ENCODE measurements at regions not wholly inside any gene's neighbourhood (a gene's known extent, or its start where the extent isn't known, plus 50 kb on each side); places are given as distances from the start of the nearest gene placed in this dataset.

- Mint-ChIP-seq H3K4me3 (ENCODE audit: unreplicated experiment) (no peak overlapping the region), H3K4me1 (ENCODE audit: low read depth, unreplicated experiment) (no peaks in the 10 kb centered on the region), H3K36me3 (ENCODE audit: insufficient read depth, unreplicated experiment) (no peaks in the 10 kb centered on the region), H3K9me3 (ENCODE audit: unreplicated experiment) (no peaks in the 10 kb centered on the region), H3K27ac (ENCODE audit: unreplicated experiment) (no peak overlapping the region), H3K27me3 (ENCODE audit: insufficient read depth, unreplicated experiment) (peaks cover 6% of the 10 kb centered on the region)
- Histone ChIP-seq H3K4me1 (no peaks in the 10 kb centered on the region), H3K27me3 (replicated peaks; ENCODE audit: control insufficient read depth, insufficient read depth, low read length) (no peaks in the 10 kb centered on the region), H3K4me3 (ENCODE audit: low read depth, low read length) (no peak overlapping the region), H3K9me3 (no peaks in the 10 kb centered on the region), H3K36me3 (ENCODE audit: control insufficient read depth, insufficient read depth, low read length) (no peaks in the 10 kb centered on the region)
- ChIA-PET POLR2A (no interaction called here), CTCF (no interaction called here)
- DNase-seq = no peak
- BruUV-seq (replicated peaks) = no TSS peak
- no peak for TF ChIP-seq CTCF (IDR thresholded peaks at IDR 0.05; ENCODE audit: insufficient read depth in 1 of 2, low read depth in 1 of 2, low read length in 1 of 2, severe bottlenecking in 1 of 2, unreplicated experiment in 1 of 2)
- intact Hi-C loops (cut with micrococcal nuclease; ENCODE audit: unreplicated experiment) = no loop called here
Measured at GRCh38 chr15:81548365-81549130, 174.5 kb upstream of the TMC3 start.

GRCh38 chr15:81547521-81548132, 173.6 kb upstream of the TMC3 start:
- Mint-ChIP-seq H3K9me3 (ENCODE audit: unreplicated experiment) (no peaks in the 10 kb centered on the region), H3K4me3 (ENCODE audit: unreplicated experiment) (no peak overlapping the region), H3K36me3 (ENCODE audit: insufficient read depth, unreplicated experiment) (no peaks in the 10 kb centered on the region), H3K27me3 (ENCODE audit: insufficient read depth, unreplicated experiment) (peaks cover 6% of the 10 kb centered on the region), H3K27ac (ENCODE audit: unreplicated experiment) (no peak overlapping the region), H3K4me1 (ENCODE audit: low read depth, unreplicated experiment) (no peaks in the 10 kb centered on the region)
- H3K9me3 ChIP-seq = no peaks in the 10 kb centered on the region
- H3K27me3 ChIP-seq (replicated peaks; ENCODE audit: control insufficient read depth, insufficient read depth, low read length) = no peaks in the 10 kb centered on the region
- no peaks in the 10 kb centered on the region for H3K36me3 ChIP-seq (ENCODE audit: control insufficient read depth, insufficient read depth, low read length)
- no peaks in the 10 kb centered on the region for H3K4me1 ChIP-seq
- DNase-seq = no peak
- BruUV-seq (replicated peaks) = no TSS peak
- no peak overlapping the region for H3K4me3 ChIP-seq (ENCODE audit: low read depth, low read length)
- no peak for TF ChIP-seq CTCF (IDR thresholded peaks at IDR 0.05; ENCODE audit: insufficient read depth in 1 of 2, low read depth in 1 of 2, low read length in 1 of 2, severe bottlenecking in 1 of 2, unreplicated experiment in 1 of 2)
- CTCF ChIA-PET = no interaction called here
- POLR2A ChIA-PET = no interaction called here
- intact Hi-C loops (cut with micrococcal nuclease; ENCODE audit: unreplicated experiment) = no loop called here

- Mint-ChIP-seq H3K36me3 (ENCODE audit: insufficient read depth, unreplicated experiment) (no peaks in the 10 kb centered on the region), H3K4me1 (ENCODE audit: low read depth, unreplicated experiment) (no peaks in the 10 kb centered on the region), H3K27ac (ENCODE audit: unreplicated experiment) (no peak overlapping the region), H3K27me3 (ENCODE audit: insufficient read depth, unreplicated experiment) (peaks cover 3% of the 10 kb centered on the region), H3K9me3 (ENCODE audit: unreplicated experiment) (no peaks in the 10 kb centered on the region), H3K4me3 (ENCODE audit: unreplicated experiment) (no peak overlapping the region)
- Histone ChIP-seq H3K27me3 (replicated peaks; ENCODE audit: control insufficient read depth, insufficient read depth, low read length) (no peaks in the 10 kb centered on the region), H3K9me3 (no peaks in the 10 kb centered on the region), H3K4me3 (ENCODE audit: low read depth, low read length) (no peak overlapping the region), H3K36me3 (ENCODE audit: control insufficient read depth, insufficient read depth, low read length) (no peaks in the 10 kb centered on the region), H3K4me1 (no peaks in the 10 kb centered on the region)
- ChIA-PET CTCF (no interaction called here), POLR2A (no interaction called here)
- BruUV-seq (replicated peaks) = no TSS peak
- TF ChIP-seq CTCF (IDR thresholded peaks at IDR 0.05; ENCODE audit: insufficient read depth in 1 of 2, low read depth in 1 of 2, low read length in 1 of 2, severe bottlenecking in 1 of 2, unreplicated experiment in 1 of 2) = no peak
- intact Hi-C loops (cut with micrococcal nuclease; ENCODE audit: unreplicated experiment) = no loop called here
- DNase-seq = no peak
Measured at GRCh38 chr15:81544385-81544784, 170.4 kb upstream of the TMC3 start.
